Head of caudate nucleus (tissue), 42 donors: ENCODE measurements at regions not wholly inside any gene's neighbourhood (a gene's known extent, or its start where the extent isn't known, plus 50 kb on each side); places are given as distances from the start of the nearest gene placed in this dataset.
"Not testable (repeated sequence)": the region's sequence is repeated elsewhere in the genome, so short reads cannot be mapped to it uniquely, and the experiment has no call there.

Experiments
- DNase-seq, 42 donors: peaks; one replicate each; pipeline versions ENCODE4 v3.0.0 to v3.0.0-alpha.2; 2020 to 2021; ENCODE audit warnings: mixed read lengths in 7 of 42
- intact Hi-C: fragments of 100-400 bp; cut with DNase I; formaldehyde crosslinking; loops from one replicate; pipeline ENCODE4 v1.15.0; 2022

DNA sequence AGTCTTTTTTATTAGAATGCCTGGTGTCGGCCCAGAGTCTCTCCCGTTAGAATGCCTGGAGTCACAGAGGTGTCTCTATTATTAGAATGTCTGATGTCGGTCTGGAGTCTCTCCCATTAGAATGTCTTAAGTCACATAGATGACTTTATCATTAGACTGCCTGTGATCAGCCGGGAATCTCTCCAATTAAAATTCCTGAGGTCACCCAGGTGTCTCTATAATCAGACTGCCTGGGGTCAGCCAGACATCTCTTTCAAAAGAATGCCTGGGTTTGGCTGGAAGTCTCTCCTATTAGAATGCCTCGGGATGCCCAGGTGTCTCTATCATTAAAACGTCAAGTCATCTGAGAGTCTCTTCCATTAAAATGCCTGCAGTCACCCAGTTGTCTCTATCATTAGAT lies 1493.9 kb downstream of the UQCRFS1 start:
- intact Hi-C loops, result no loop called here
- DNase-seq, result no peak

DNA sequence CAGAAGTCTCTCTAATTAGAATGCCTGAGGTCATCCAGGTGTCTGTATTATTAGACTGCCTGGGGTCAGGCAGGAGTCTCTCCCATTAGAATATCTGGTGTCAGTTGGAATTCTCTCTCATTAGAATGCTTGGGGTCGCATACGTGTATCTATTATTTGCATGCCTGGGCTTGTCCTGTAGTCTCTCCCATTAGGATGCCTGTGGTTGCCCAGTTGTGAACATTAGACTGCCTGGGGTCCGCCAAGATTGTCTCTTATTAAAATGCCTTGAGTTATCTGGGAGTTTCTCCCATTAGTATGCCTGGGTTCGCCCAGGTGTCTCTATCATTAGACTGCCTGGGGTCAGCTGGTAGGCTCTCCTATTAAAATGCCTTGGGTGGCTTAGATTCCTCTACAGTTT lies 1494.7 kb downstream of the UQCRFS1 start:
- no peak for DNase-seq
- intact Hi-C loops, result no loop called here

DNA sequence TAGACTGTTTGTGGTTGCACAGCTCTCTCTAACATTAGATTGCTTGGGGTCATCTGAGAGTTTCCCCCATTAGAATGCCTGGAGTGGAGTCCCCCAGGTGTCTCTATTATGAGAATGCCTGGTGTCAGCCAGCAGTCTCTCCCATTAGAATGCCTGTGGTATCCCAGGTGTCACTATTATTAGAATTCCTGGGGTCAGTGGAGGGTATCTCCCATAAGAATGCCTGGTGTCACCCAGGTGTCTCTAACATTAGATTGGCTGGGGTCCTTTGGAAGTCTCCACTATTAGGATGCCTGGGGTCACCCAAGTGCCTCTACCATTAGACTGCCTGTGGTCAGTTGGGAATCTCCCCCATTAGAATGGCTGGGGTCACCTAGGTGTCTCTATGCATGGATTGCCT lies 1495.1 kb downstream of the UQCRFS1 start:
- no peak for DNase-seq
- intact Hi-C loops, result no loop called here

DNA sequence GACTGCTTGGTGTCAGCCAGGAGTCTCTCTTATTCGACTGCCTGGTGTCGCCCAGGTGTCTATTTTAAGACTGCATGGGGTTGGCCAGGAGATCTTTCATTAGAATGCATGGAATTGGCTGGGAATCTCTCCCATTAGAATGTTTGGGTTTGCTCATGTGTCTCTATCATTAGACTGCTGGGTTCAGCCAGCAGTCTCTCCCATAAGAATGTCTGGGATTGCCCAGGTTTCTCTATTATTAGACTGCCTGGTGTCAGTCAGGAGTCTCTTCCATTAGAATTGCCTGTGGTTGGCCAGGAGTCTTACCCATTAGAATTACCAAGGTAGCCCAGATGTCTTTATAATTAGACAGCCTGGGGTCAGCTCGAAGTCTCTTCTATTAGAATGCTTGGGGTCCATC lies 1496.0 kb downstream of the UQCRFS1 start:
- DNase-seq, result no peak
- intact Hi-C loops, result no loop called here

DNA sequence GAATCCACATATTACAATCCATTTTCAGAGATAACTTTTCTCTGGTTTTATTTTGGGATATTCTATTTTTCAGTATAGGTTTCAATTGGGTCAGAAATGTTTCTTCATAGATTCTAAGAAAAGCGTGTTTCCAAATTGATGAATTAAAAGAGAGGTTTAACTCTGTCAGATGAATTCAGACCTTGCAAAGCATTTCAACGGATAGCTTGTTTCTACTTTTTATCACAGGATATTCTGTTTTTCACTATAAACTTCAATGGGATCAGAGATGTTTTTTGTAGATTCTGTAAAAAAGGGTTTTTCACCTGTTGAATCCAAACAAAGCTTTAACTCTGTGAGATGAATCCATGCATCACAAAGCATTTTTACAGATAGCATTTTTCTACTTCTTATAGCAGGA lies 1498.1 kb downstream of the UQCRFS1 start:
- intact Hi-C loops, result no loop called here
- no peak for DNase-seq

DNA sequence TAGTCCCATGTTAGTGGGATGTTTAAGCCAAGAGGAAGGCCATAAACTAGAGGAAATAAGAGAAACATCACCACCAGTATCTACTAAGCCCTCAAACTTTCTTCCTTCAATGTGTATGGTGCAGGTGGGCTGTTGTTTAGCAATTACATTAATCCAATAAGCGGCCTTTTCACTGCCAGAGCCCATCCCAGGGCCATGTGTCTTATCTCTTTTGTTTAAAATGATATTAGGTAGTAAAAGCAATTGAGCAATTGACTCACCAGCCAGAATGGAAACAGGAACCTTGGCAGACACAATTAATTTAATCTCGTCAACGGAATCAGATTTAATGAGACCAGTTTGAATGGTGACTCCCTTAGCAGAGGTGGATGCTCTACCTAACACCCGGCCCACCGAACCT lies 1503.5 kb downstream of the UQCRFS1 start:
- DNase-seq, result no peak
- intact Hi-C loops, result no loop called here

DNA sequence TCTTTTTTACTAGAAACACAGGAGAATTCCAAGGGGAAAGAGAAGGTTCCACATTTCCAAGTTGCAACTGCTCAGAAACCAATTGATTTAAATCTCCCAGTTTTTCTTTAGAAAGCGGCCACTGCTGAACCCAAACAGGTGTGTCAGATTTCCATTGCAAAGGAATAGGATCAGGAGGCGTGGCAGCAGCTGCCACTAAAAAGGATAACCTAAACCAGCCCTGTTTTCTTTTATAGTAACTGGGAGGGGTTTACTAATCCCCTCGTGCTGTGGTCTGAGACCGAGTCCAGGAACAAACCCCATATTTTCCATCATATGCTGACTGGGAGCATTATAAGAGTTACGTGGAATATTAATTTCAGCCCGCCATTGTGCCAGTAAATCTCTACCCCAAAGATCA lies 1504.0 kb downstream of the UQCRFS1 start:
- DNase-seq, intact Hi-C loops: not testable (repeated sequence)

DNA sequence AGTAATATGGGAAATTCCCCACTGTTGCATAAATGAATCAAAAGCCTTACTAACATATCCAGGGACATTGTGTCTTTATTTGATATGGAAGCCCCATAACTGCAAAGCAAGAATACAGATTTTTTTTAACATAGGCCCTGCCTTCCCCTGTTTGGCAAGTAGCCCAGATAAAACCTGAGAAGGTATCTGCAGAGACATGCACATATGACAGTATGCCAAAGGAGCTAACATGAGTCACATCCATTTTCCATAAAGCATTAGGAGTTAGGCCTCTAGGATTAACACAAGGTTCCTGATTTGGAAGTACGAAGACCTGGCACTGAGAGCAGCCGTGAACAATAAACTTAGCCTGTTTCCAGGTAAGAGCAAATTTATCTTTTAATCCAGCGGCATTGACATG lies 1505.9 kb downstream of the UQCRFS1 start:
- intact Hi-C loops, result not testable (repeated sequence)

DNA sequence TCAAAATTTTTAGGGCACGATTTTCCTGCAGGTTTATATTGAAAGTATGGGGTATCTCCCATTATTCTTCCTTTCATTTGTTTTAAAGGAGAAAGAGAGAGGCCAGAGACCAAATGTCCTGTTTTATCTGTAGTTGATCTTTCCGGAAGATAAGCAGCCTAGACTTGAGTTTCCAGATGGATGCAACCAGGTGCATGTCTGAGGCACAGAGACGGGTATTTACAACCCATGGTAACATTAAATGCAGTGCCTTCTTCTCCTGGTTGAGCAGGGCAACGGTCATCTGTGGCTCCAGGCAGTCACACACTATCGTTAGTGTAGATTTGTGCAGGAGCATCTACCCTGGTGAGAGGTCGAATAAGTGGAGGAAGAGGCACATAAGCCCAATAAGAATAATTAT lies 1507.1 kb downstream of the UQCRFS1 start:
- intact Hi-C loops, result no loop called here
- DNase-seq, result no peak

More for the DNA sequence above, 1505.9 kb downstream of the UQCRFS1 start:
- not testable (repeated sequence) for DNase-seq

DNA sequence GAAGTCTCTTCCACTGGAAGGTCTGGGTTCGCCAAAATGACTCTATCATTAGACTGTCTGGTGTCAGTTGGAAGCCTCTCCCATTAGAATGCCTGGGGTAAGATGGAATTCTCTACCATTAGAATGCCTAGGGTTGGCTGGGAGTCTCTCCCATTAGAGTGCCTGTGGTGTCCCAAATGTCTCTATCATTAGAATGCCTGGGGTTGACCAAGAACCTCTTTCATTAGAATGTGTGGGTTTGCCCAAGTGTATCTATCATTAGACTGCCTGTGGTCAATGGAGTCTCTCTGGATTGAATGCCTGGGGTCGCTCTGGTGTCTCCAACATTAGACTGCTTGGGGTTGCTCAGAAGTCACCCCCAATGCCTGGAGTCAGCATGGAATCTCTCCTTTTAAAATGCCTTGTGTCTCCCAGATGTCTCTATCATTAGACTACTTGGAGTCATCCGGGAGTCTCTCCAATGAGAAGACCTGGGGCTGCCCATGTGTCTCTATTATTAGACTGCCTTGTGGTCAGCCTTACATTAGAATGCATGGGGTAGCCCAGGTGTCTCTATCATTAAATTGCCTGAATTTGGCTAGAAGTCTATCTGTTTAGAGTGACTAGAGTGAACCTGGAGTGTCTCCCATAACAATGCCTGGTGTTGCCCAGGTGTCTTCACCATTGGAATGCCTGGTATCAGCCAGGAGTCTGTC lies 1518.4 kb downstream of the UQCRFS1 start:
- DNase-seq, result no peak
- intact Hi-C loops, result no loop called here

DNA sequence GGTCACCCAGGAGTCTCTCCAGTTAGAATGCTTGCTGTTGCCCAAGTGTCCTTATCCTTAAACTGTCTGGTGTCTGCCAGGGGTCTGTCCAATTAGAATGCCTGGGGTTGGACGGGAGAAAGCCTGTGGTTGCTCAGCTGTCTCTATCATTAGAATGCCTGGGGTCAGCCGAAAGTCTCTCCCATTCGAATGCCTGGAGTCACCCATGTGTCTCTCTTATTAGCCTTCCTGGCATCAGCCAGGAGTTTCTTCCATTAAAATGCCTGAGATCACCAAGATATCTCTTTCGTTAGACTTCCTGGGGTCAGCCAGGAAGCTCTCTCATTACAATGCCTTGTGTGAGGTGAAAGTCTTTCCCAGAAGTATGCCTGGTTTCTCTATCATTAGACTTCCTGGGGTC lies 1521.0 kb downstream of the UQCRFS1 start:
- intact Hi-C loops, result no loop called here

DNA sequence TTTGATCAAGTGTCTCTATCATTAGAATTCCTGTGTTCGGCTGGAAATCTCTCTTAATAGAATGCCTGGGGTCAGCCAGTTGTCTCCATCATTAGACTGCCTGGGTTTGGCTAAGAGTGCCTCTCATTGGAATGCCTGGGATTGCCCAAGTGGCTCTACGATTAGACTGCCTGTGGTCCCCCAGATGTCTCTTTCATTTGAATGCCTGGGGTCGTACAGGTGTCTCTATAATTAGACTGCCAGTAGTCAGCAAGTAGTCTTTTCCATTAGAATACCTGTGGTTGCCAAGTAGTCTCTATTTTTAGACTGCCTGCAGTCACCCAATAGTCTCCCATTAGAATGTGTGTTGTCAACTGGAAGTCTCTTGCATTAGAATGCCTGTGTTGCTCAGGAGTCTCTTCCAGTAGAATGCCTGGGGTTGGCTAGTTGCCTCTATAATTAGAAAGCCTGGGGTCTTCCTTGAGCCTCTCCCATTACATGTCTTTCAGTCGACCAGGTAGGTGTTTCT lies 1523.2 kb downstream of the UQCRFS1 start:
- intact Hi-C loops, result no loop called here

More for the DNA sequence above, 1521.0 kb downstream of the UQCRFS1 start:
- no peak for DNase-seq

DNA sequence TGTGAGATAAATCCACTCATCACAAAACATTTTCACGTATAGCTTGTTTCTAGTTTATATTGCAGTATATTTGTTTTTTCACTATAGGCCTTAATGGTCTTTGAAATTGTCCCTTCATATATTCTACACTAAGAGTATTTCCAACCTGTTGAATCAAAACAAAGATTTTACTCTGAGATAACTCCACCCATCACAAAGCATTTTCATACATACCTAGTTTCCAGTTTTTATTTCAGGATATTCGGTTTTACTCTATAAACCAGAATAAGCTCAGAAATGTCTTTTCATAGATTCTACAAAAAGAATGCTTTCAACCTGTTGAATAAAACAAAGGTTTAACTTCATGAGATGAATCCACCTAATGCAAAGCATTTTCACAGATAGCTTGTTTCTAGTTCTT lies 1528.7 kb downstream of the UQCRFS1 start:
- intact Hi-C loops, result no loop called here
- no peak for DNase-seq

More for the DNA sequence above, 1523.2 kb downstream of the UQCRFS1 start:
- DNase-seq, result no peak

DNA sequence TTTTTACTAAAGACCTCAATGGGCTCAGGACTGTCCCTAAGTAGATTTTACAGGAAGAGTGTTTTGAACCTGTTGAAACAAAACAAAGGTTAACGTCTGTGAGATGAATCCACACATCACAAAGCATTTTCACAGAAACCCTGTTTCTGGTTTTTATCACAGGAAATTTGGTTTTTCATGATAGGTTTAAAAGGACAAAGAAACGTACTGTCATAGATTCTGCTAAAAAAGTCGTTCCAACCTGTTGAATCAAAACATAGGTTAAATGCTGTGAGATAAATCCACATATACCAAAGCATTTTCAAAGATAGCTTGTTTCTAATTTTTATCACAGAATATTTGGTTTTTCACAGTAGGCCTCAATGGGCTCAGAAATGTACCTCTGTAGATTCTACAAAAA lies 1531.0 kb downstream of the UQCRFS1 start:
- intact Hi-C loops, result no loop called here
- no peak for DNase-seq

DNA sequence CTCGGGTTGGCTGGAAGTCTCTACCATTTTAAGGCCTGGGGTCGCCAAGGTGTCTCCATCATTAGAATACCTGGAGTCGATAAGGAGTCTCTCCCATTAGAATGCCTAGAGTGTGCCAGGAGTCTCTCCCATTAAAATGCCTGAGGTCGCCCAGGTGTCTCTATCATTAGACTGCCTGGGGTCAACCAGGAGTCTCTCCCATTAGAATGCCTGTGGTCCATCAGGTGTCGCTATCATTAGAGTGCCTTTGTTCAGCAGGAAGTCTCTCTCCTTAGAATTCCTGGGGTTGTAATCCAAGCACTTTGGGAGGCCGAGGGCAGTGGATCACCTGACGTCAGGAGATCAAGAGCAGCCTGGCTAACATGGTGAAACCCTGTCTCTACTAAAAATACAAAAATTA lies 1533.0 kb downstream of the UQCRFS1 start:
- DNase-seq, result no peak
- intact Hi-C loops, result no loop called here

DNA sequence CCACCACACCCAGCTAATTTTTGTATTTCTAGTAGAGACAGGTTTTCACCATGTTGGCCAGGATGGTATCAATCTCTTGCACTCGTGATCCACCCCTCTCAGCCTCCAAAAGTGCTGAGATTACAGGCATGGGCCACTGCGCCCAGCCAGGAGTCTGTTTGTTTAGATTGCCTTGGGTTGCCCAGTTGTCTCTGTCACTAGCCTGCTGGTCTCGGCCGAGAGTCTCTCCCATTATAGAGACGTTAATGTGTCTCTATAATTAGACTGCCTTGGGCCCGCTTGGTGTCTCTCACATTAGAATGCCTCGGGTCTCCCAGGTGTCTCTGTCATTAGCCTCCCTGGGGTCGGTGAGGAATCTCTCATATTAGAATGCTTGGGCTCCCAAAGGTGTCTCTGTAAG lies 1533.6 kb downstream of the UQCRFS1 start:
- DNase-seq, result no peak
- intact Hi-C loops, result no loop called here

DNA sequence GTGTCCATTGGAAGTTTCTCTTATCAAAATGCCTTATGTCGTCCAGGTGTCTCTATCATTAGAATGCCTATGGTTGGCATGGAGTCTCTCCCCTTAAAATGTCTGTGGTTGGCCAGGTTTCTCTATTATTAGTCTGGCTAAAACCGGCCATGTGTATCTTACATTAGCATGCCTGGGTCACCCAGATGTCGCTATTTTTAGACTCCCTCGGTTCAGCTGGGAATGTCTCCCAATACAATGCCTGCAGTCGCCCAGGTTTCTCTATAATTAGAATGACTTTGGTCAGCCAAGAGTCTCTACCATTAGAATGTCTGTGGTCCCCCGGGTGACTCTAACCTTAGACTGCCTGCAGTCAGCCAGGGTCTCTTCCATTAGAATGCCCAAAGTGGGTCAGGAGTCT lies 1536.1 kb downstream of the UQCRFS1 start:
- intact Hi-C loops, result no loop called here
- no peak for DNase-seq

DNA sequence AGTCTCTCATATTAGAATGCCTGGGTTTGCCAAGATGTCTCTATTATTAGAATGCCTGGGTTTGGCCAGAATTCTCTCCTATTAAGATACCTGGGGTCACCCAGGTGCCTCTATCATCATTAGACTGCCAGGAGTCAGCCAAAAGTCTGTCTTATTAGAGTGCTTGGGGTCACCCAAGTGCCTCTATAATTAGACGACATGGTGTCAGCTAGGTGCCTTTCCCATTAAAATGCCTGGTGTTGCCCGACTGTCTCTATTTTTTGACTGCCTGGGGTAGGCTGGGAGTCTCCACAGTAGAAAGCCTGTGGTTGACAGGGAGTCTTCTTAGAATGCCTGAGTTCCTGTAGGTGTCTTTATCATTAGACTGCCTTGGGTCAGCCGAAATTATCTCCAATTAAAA lies 1536.6 kb downstream of the UQCRFS1 start:
- intact Hi-C loops, result no loop called here
- DNase-seq, result no peak

DNA sequence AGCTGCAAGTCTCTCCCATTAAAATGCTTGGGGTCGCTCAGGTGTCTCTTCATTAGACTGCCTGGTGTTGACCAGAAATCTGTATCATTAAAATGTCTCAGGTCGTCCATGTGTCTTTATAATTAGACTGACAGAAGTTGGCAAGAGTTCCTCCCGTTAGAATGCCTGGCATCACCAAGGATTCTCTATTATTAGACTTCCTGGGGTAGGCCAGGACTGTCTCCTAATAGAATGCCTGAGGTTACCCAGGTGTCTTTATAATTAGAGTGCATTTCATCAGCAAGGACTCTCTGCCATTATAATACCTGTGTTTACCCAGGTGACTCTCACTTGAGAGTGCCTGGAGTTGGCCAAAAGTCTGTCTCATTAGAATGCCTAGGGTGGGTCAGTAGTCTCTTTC lies 1537.2 kb downstream of the UQCRFS1 start:
- intact Hi-C loops, result no loop called here
- DNase-seq, result no peak

DNA sequence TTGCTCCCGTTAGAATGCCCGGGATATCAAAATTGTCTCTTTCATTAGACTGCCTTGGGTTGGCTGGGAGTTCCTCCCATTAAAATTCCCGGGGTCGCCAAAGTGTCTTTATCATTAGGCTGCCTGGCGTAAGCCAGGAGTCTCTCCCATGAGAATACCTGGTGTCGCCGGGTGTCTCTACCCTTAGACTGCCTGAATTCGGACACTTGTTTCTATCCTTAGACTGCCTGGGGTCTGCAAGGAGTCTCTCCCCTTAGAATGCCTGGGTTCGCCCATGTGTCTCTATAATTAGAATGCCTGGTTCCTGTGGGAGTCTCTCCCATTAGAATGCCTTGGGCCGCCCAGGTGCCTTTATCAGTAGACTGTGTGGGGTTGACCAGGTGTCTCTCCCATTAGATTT lies 1538.2 kb downstream of the UQCRFS1 start:
- intact Hi-C loops, result no loop called here
- no peak for DNase-seq

DNA sequence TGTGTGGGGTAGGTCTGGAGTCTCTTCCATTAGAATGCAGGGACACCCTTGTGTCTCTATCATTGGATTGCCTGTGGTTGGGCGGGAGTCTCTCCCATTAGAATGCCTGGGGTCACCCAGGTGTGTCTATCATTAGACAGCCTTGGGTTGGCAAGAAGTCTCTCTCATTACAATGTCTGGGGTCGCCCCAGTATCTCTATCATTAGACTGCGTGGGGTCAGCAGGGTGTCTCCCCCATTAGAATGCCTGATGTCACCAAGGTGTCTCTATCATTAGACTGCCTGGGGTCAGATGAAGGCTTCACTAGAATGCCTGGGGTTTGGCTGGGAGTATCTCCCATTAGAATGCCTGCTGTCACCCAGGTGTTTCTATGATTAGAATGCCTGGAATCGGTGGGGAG lies 1539.0 kb downstream of the UQCRFS1 start:
- intact Hi-C loops, result no loop called here
- DNase-seq, result no peak
